ENCODE measurements at regions not wholly inside any gene's neighbourhood (a gene's known extent, or its start where the extent isn't known, plus 50 kb on each side); places are given as distances from the start of the nearest gene placed in this dataset.

DNA sequence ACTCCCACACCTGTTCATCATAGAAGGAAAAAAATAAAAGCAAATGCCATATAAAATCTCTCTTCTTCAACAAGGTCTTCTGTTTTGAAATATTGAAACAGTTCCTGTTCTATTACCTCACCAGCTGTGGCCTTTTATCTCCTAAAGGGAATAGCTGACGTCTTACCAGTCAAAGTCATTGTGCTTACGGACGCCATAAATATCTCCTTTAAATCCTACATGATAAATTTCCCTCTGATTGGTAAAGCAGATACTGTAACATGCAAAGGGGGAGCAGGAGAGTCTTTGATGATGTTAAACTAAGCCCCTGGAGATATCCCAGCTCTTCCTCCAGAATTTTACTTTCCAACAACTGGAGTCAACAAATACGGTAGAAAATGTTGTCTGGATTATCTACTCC is 168.4 kb downstream of the ZC3H11B start:
- TF ChIP-seq CSDC2 (CRISPR knock-in tag; IDR thresholded peaks at IDR 0.05) (no peak), ARNTL (CRISPR knock-in tag; IDR thresholded peaks at IDR 0.05; ENCODE audit: borderline replicate concordance, low read depth) (no peak), ISL1 (CRISPR knock-in tag; IDR thresholded peaks at IDR 0.05) (no peak), TOX (CRISPR knock-in tag; IDR thresholded peaks at IDR 0.05; ENCODE audit: borderline replicate concordance) (no peak), OSR1 (CRISPR knock-in tag; IDR thresholded peaks at IDR 0.05) (no peak), ZC3H10 (CRISPR knock-in tag; IDR thresholded peaks at IDR 0.05) (no peak), ZFP3 (CRISPR knock-in tag; IDR thresholded peaks at IDR 0.05) (no peak), ZFP30 (CRISPR knock-in tag; IDR thresholded peaks at IDR 0.05) (no peak), PPARA (CRISPR knock-in tag; IDR thresholded peaks at IDR 0.05; ENCODE audit: borderline replicate concordance) (no peak), ESRRG (CRISPR knock-in tag; IDR thresholded peaks at IDR 0.05) (no peak), GLIS3 (CRISPR knock-in tag; IDR thresholded peaks at IDR 0.05) (no peak)
- TF ChIP-seq, protein P1, sequence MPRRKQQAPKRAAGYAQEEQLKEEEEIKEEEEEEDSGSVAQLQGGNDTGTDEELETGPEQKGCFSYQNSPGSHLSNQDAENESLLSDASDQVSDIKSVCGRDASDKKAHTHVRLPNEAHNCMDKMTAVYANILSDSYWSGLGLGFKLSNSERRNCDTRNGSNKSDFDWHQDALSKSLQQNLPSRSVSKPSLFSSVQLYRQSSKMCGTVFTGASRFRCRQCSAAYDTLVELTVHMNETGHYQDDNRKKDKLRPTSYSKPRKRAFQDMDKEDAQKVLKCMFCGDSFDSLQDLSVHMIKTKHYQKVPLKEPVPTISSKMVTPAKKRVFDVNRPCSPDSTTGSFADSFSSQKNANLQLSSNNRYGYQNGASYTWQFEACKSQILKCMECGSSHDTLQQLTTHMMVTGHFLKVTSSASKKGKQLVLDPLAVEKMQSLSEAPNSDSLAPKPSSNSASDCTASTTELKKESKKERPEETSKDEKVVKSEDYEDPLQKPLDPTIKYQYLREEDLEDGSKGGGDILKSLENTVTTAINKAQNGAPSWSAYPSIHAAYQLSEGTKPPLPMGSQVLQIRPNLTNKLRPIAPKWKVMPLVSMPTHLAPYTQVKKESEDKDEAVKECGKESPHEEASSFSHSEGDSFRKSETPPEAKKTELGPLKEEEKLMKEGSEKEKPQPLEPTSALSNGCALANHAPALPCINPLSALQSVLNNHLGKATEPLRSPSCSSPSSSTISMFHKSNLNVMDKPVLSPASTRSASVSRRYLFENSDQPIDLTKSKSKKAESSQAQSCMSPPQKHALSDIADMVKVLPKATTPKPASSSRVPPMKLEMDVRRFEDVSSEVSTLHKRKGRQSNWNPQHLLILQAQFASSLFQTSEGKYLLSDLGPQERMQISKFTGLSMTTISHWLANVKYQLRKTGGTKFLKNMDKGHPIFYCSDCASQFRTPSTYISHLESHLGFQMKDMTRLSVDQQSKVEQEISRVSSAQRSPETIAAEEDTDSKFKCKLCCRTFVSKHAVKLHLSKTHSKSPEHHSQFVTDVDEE (CRISPR knock-in tag; IDR thresholded peaks at IDR 0.05) = no peak
- TF ChIP-seq, protein P2, sequence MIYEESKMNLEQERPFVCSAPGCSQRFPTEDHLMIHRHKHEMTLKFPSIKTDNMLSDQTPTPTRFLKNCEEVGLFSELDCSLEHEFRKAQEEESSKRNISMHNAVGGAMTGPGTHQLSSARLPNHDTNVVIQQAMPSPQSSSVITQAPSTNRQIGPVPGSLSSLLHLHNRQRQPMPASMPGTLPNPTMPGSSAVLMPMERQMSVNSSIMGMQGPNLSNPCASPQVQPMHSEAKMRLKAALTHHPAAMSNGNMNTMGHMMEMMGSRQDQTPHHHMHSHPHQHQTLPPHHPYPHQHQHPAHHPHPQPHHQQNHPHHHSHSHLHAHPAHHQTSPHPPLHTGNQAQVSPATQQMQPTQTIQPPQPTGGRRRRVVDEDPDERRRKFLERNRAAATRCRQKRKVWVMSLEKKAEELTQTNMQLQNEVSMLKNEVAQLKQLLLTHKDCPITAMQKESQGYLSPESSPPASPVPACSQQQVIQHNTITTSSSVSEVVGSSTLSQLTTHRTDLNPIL (CRISPR knock-in tag; IDR thresholded peaks at IDR 0.05; ENCODE audit: low read depth) = no peak
- no peak for ATAC-seq

DNA sequence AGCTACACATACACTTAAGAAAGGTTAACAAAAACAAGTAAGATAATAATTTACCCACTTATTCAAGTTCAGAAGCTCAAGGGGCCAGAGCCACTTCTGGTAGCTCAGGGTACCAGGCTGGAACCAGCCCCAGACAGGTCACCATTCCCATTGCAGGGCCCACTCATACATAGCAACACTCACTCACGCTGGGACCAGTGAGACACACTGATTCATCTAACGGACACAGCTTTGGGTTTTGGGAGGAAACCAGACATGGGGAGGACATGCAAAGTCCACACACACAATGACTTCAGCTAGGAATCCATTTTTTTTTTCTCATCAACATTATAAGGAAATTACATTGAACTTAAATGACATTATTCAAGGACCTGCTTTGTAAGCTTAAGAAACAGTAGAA is 169.1 kb downstream of the ZC3H11B start:
- TF ChIP-seq ZNF8 (CRISPR knock-in tag; IDR thresholded peaks at IDR 0.05) = no peak
- TF ChIP-seq RARB (CRISPR knock-in tag; IDR thresholded peaks at IDR 0.05) = no peak
- TF ChIP-seq ZNF565 (CRISPR knock-in tag; conservative IDR thresholded peaks at IDR 0.05; ENCODE audit: low read depth) = no peak
- no peak for TF ChIP-seq ZNF70 (CRISPR knock-in tag; IDR thresholded peaks at IDR 0.05)
- no peak for TF ChIP-seq OSR1 (CRISPR knock-in tag; IDR thresholded peaks at IDR 0.05)
- TF ChIP-seq GLIS3 (CRISPR knock-in tag; IDR thresholded peaks at IDR 0.05) = no peak
- TF ChIP-seq, protein P3, sequence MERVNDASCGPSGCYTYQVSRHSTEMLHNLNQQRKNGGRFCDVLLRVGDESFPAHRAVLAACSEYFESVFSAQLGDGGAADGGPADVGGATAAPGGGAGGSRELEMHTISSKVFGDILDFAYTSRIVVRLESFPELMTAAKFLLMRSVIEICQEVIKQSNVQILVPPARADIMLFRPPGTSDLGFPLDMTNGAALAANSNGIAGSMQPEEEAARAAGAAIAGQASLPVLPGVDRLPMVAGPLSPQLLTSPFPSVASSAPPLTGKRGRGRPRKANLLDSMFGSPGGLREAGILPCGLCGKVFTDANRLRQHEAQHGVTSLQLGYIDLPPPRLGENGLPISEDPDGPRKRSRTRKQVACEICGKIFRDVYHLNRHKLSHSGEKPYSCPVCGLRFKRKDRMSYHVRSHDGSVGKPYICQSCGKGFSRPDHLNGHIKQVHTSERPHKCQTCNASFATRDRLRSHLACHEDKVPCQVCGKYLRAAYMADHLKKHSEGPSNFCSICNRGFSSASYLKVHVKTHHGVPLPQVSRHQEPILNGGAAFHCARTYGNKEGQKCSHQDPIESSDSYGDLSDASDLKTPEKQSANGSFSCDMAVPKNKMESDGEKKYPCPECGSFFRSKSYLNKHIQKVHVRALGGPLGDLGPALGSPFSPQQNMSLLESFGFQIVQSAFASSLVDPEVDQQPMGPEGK (CRISPR knock-in tag; IDR thresholded peaks at IDR 0.05; ENCODE audit: borderline replicate concordance) = no peak
- TF ChIP-seq ESRRG (CRISPR knock-in tag; IDR thresholded peaks at IDR 0.05) = no peak
- no peak for ATAC-seq

DNA sequence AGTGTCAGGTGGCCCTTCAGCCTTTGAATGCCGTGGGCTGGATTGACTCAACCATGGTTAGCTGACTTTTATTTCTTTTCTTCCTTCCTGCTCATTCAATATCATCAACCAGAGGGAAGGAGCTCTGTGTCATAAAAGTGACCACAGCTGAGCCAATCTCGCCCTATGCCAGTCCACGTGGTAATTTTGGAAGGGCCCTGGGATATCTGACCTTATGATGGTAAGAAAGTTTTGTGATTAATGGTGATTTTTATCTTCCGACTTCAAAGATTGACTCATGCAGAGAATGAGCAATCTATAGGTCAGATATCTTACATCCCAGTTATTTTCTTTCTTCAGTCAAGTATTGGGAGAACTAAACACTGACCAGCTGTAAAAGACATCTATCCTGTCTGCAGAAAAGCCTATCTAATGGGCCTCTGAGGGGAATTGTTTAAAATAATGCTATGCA is 170.3 kb downstream of the ZC3H11B start:
- ATAC-seq = peak; percentile 61
- TF ChIP-seq ZC3H10 (CRISPR knock-in tag; IDR thresholded peaks at IDR 0.05) (no peak), PPARA (CRISPR knock-in tag; IDR thresholded peaks at IDR 0.05; ENCODE audit: borderline replicate concordance) (no peak)

DNA sequence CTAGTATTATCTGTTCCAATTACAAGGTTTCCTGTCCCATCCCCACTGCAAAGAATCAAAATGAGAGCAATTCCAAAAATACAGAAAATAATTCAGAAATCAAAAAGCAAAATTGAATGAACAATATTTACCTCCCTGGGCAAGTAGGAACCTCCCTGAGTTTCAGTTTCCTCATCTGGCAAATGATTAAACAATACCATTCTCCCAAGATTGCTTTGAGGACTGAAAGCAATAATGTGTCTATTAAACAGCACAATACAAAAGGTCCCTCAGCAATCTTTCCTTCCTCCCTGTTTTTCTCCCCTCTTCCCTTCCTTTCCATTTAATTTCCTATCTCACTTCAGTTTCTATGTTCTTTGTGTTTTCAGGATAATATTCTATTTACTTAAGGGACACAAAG is 171.0 kb downstream of the ZC3H11B start:
- ATAC-seq = no peak
- TF ChIP-seq ARNTL (CRISPR knock-in tag; IDR thresholded peaks at IDR 0.05; ENCODE audit: borderline replicate concordance, low read depth) (no peak), ZNF8 (CRISPR knock-in tag; IDR thresholded peaks at IDR 0.05) (no peak), ZNF565 (CRISPR knock-in tag; conservative IDR thresholded peaks at IDR 0.05; ENCODE audit: low read depth) (no peak), ZC3H10 (CRISPR knock-in tag; IDR thresholded peaks at IDR 0.05) (no peak), OSR1 (CRISPR knock-in tag; IDR thresholded peaks at IDR 0.05) (no peak), ZFP30 (CRISPR knock-in tag; IDR thresholded peaks at IDR 0.05) (no peak), ZNF70 (CRISPR knock-in tag; IDR thresholded peaks at IDR 0.05) (no peak)
- TF ChIP-seq, protein P3 (CRISPR knock-in tag; IDR thresholded peaks at IDR 0.05; ENCODE audit: borderline replicate concordance) = no peak
- TF ChIP-seq, protein P2 (CRISPR knock-in tag; IDR thresholded peaks at IDR 0.05; ENCODE audit: low read depth) = no peak
- TF ChIP-seq, protein P4, sequence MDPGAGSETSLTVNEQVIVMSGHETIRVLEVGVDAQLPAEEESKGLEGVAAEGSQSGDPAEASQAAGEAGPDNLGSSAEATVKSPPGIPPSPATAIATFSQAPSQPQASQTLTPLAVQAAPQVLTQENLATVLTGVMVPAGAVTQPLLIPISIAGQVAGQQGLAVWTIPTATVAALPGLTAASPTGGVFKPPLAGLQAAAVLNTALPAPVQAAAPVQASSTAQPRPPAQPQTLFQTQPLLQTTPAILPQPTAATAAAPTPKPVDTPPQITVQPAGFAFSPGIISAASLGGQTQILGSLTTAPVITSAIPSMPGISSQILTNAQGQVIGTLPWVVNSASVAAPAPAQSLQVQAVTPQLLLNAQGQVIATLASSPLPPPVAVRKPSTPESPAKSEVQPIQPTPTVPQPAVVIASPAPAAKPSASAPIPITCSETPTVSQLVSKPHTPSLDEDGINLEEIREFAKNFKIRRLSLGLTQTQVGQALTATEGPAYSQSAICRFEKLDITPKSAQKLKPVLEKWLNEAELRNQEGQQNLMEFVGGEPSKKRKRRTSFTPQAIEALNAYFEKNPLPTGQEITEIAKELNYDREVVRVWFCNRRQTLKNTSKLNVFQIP (CRISPR knock-in tag; IDR thresholded peaks at IDR 0.05; ENCODE audit: borderline replicate concordance, low read depth) = no peak
